ENCODE measurements at regions not wholly inside any gene's neighbourhood (a gene's known extent, or its start where the extent isn't known, plus 50 kb on each side); places are given as distances from the start of the nearest gene placed in this dataset.

DNA sequence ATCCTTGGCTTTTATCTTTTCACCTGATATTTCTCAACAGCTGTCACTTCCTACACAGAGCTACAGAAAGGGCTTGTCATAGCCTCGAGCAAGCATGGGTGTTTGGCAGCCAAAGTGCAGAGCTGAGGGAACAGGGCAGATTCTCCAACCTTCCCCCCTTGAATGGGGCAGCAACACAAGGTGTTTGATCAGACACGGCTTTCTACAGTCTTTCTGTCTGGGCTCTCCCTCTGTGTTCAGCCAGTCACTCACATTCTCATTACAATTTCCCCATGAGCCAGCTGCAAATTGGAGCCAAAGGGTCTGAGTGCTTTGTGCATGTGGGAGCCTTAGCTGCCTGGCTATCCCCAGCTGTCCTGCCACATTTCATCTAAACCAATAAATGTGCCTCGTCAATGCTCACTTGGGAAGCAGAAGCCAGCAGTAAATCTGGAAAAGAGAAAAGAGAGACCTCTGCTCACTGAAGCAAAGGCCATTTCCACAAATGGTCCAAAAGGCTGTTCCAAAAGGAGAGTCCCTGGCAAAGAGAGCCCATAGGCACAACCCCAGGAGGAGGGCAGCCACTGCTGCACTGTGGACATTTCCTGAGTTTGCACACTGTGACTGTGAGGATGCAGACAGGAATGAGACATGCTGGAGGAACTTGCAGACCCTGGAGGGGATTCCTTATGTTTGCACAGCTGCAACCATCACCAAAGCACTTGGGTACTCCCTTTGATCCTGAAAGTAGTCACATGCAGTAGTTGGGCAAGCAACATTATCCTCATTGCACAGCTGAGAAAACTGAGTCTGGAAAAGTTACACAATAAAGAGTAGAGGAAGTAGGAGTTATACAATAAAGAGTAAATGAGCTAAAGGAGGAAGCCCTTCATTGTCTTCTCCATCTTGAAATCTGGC is 186.8 kb downstream of the FAM181B start:
- TF ChIP-seq ZNF8 (CRISPR knock-in tag; IDR thresholded peaks at IDR 0.05) (no peak), ISL1 (CRISPR knock-in tag; IDR thresholded peaks at IDR 0.05) (no peak), ZNF565 (CRISPR knock-in tag; conservative IDR thresholded peaks at IDR 0.05; ENCODE audit: low read depth) (no peak), OSR1 (CRISPR knock-in tag; IDR thresholded peaks at IDR 0.05) (no peak), PATZ1 (CRISPR knock-in tag; IDR thresholded peaks at IDR 0.05; ENCODE audit: borderline replicate concordance) (no peak), TSHZ2 (CRISPR knock-in tag; IDR thresholded peaks at IDR 0.05) (no peak), GLIS3 (CRISPR knock-in tag; IDR thresholded peaks at IDR 0.05) (no peak), PPARA (CRISPR knock-in tag; IDR thresholded peaks at IDR 0.05; ENCODE audit: borderline replicate concordance) (no peak)

Data from SK-N-SH treated with all-trans-retinoic acid at 6 μM for 48 hours (cell line).